KMS-11 (cell line): ENCODE measurements at regions not wholly inside any gene's neighbourhood (a gene's known extent, or its start where the extent isn't known, plus 50 kb on each side); places are given as distances from the start of the nearest gene placed in this dataset.

Experiments used
- H2AFZ ChIP-seq: fragments of 200-600 bp; sonication (generic); 2 replicates; pipeline ENCODE4 v1.6.1; 2016; ENCODE audit warnings: antibody characterized with exemption, mixed run types, low read depth
- H3K27ac ChIP-seq: fragments of 200-600 bp; sonication (generic); 2 replicates; pipeline ENCODE4 v1.6.1; 2016; ENCODE audit warnings: mild to moderate bottlenecking, mixed run types
- H3K27me3 ChIP-seq: fragments of 200-600 bp; sonication (generic); 2 replicates; pipeline ENCODE4 v1.6.1; 2017; ENCODE audit warnings: mild to moderate bottlenecking, low read depth, mixed run types, moderate library complexity; ENCODE audit not compliant: insufficient read depth
- H3K36me3 ChIP-seq: fragments of 200-600 bp; sonication (generic); 2 replicates; pipeline ENCODE4 v1.6.1; 2017; ENCODE audit warnings: mild to moderate bottlenecking, mixed run types; ENCODE audit not compliant: insufficient read depth
- H3K4me1 ChIP-seq: fragments of 200-600 bp; sonication (generic); 2 replicates; pipeline ENCODE4 v1.6.1; 2016; ENCODE audit warnings: mild to moderate bottlenecking, low read depth, mixed run types; ENCODE audit not compliant: poor library complexity, severe bottlenecking
- H3K4me2 ChIP-seq: fragments of 200-600 bp; sonication (generic); 2 replicates; pipeline ENCODE4 v1.7.0; 2016; ENCODE audit warnings: mild to moderate bottlenecking, mixed run types
- H3K4me3 ChIP-seq: fragments of 200-600 bp; sonication (generic); IDR thresholded peaks from 2 replicates; pipeline ENCODE4 v1.6.1; 2017; ENCODE audit warnings: low read depth, low read length, mixed read lengths; ENCODE audit not compliant: insufficient read depth
- H3K79me2 ChIP-seq: fragments of 200-600 bp; sonication (generic); 2 replicates; pipeline ENCODE4 v1.6.1; 2016; ENCODE audit warnings: low read depth, mixed run types; ENCODE audit not compliant: insufficient read depth
- H3K9ac ChIP-seq: fragments of 200-600 bp; sonication (generic); 2 replicates; pipeline ENCODE4 v1.6.1; 2016; ENCODE audit warnings: mild to moderate bottlenecking, mixed run types
- H4K20me1 ChIP-seq: fragments of 200-600 bp; sonication (generic); 2 replicates; pipeline ENCODE4 v1.6.1; 2016; ENCODE audit warnings: mild to moderate bottlenecking, mixed run types; ENCODE audit not compliant: insufficient read depth
- TF ChIP-seq, protein P1 (sequence below): fragments of 200-600 bp; sonication (generic); conservative IDR thresholded peaks from 2 replicates; pipeline ENCODE4 v1.6.1; 2017; ENCODE audit warnings: low read depth, mild to moderate bottlenecking, antibody characterized with exemption, low read length, moderate library complexity, mixed read lengths

DNA sequence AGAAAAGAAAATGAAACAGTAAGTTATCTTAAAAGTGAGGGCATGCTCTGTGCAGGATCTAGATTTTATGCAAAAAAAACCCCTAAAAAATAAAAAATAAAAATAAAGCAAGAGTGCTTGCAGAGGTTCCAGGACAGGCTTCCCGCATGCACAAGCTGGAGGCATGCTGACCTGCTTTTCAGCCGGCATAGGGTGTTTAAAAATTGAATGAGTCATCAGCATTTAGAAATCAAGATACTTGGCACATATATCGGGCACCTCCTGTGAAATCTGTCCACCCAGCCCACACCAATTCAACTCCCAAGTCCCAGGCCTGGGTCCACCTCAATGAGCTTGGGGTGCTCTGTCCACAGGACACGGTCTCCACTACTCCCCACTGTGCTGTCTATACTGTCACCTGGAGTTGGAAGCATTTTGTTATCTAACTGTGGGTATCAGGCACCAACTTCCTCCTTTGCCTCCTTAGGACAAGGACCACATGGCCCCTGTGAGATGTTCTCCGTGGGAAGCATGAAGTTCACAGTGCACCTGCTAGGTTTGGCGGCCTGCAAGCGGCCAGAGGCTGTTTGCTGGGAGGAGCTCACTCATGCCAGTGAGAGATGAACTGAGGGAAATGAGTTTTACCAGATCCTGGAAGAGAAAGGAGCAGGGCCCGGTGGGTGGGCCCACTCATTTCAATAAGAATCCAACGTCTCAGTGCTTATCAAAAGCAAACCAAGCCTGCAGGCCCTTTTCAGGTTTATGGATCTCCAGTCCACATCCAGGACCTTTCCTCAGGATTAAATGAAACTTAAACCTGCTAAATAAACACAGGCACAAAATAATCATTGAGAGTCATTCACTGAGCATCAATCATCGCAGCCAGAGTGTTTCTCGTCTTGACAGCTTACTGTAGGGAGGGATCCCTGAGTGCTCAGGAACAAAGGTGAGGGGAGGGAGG lies 121.1 kb downstream of the FOXA2 start:
- TF ChIP-seq, protein P1, sequence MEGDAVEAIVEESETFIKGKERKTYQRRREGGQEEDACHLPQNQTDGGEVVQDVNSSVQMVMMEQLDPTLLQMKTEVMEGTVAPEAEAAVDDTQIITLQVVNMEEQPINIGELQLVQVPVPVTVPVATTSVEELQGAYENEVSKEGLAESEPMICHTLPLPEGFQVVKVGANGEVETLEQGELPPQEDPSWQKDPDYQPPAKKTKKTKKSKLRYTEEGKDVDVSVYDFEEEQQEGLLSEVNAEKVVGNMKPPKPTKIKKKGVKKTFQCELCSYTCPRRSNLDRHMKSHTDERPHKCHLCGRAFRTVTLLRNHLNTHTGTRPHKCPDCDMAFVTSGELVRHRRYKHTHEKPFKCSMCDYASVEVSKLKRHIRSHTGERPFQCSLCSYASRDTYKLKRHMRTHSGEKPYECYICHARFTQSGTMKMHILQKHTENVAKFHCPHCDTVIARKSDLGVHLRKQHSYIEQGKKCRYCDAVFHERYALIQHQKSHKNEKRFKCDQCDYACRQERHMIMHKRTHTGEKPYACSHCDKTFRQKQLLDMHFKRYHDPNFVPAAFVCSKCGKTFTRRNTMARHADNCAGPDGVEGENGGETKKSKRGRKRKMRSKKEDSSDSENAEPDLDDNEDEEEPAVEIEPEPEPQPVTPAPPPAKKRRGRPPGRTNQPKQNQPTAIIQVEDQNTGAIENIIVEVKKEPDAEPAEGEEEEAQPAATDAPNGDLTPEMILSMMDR, result no peak
- no peaks in the 10 kb centered on the region for H3K27me3 ChIP-seq
- H4K20me1 ChIP-seq, result no peaks in the 10 kb centered on the region
- H3K27ac ChIP-seq, result no peak overlapping the region
- no peak overlapping the region for H3K4me2 ChIP-seq
- H3K36me3 ChIP-seq, result no peaks in the 10 kb centered on the region
- no peak overlapping the region for H3K9ac ChIP-seq
- no peak overlapping the region for H3K4me3 ChIP-seq
- H3K4me1 ChIP-seq, result no peaks in the 10 kb centered on the region
- no peak overlapping the region for H2AFZ ChIP-seq
- H3K79me2 ChIP-seq, result no peaks in the 10 kb centered on the region

DNA sequence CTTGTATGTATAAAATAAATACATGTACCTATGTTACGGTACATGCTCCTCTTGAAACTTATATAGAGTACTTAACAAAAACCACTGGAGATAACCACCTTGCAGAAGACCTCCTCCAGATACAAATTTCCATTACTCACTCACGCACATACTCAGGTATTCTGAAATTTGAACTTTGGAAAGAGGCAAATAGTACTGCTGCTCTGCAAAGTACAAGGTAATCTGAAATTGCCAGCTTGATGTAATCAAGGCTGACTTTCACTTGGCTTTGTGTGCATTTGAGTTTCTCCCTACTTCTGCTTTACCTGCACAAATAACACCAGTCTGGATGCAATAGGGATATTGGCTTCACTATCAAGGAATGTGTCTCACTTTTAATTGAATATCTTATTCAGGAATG lies 123.6 kb downstream of the FOXA2 start:
- TF ChIP-seq, protein P1, result no peak

DNA sequence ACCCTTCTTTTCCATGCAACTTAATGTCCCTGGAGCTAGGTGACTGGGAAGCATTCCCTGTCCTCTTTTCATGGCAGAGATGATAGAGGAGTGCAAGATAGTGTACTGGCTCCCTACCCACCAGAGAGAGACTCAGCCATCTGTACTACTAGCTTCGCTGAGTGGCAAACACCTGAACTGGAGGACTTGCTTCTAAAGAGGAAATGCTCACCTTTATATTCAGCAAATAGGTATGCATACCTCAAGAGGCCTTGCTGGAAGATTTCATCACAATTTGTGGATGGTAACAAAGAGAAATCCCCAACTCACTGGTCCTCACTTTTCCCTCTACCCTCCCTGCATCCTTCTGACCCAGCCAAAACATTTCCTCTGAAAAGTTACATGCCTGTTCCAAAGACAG lies 124.1 kb downstream of the FOXA2 start:
- TF ChIP-seq, protein P1, result no peak
- Histone ChIP-seq H3K27ac (no peak overlapping the region), H3K36me3 (no peaks in the 10 kb centered on the region), H3K4me1 (no peaks in the 10 kb centered on the region), H4K20me1 (no peaks in the 10 kb centered on the region), H3K27me3 (no peaks in the 10 kb centered on the region), H2AFZ (no peak overlapping the region), H3K9ac (no peak overlapping the region), H3K4me2 (no peak overlapping the region), H3K79me2 (no peaks in the 10 kb centered on the region), H3K4me3 (no peak overlapping the region)

More for the DNA sequence above, 123.6 kb downstream of the FOXA2 start:
- Histone ChIP-seq H3K4me3 (no peak overlapping the region), H2AFZ (no peak overlapping the region), H3K9ac (no peak overlapping the region), H4K20me1 (no peaks in the 10 kb centered on the region), H3K4me2 (no peak overlapping the region), H3K4me1 (no peaks in the 10 kb centered on the region), H3K79me2 (no peaks in the 10 kb centered on the region), H3K27me3 (no peaks in the 10 kb centered on the region), H3K36me3 (no peaks in the 10 kb centered on the region), H3K27ac (no peak overlapping the region)

DNA sequence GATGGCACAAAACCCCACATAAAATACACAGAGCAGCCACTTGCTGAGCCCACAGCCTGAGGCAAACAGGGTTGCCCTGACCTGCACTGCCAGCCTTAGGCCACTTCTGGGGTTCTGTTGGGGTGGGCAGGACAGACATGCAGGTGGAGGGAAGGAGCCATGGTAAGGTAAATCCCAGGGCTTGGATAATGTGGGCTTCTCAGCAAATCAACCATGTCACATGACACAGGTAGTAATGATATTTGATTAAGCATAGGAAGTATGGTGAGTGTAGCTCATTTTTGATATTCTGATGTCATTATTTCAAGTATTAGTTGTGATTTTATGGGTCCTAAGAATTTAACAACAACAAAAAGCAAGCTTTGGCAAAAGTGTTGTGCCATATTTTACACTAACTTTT lies 124.6 kb downstream of the FOXA2 start:
- no peak overlapping the region for H3K4me3 ChIP-seq
- TF ChIP-seq, protein P1, result no peak
- H3K36me3 ChIP-seq, result no peaks in the 10 kb centered on the region
- H4K20me1 ChIP-seq, result no peaks in the 10 kb centered on the region
- H2AFZ ChIP-seq, result no peak overlapping the region
- H3K4me2 ChIP-seq, result no peak overlapping the region
- H3K4me1 ChIP-seq, result no peaks in the 10 kb centered on the region
- no peak overlapping the region for H3K27ac ChIP-seq
- no peaks in the 10 kb centered on the region for H3K27me3 ChIP-seq
- no peak overlapping the region for H3K9ac ChIP-seq
- no peaks in the 10 kb centered on the region for H3K79me2 ChIP-seq
